WTC11 (cell line): ENCODE measurements at regions not wholly inside any gene's neighbourhood (a gene's known extent, or its start where the extent isn't known, plus 50 kb on each side); places are given as distances from the start of the nearest gene placed in this dataset.

Experiments used
- ATAC-seq: fragments of 200-7000 bp; cut with Tn5 transposase; 2 replicates; pipeline ENCODE4 v1.10.0; 2021; ENCODE audit warnings: mild to moderate bottlenecking, moderate library complexity
- CTCF ChIA-PET: fragments of 300-600 bp; sonication (Branson Sonifier 250); formaldehyde crosslinking; loops from one replicate; lab custom pipeline; 2021; ENCODE audit warnings: antibody characterized with exemption; lab: Charles Lee
- POLR2A ChIA-PET: fragments of 350-600 bp; sonication (Branson Sonifier 250); formaldehyde crosslinking; loops from one replicate; lab custom pipeline; 2021; ENCODE audit warnings: antibody characterized with exemption; lab: Charles Lee
- DNase-seq: peaks from one replicate; pipeline ENCODE4 v3.0.0; 2021; ENCODE audit warnings: low spot score
- H3K27ac Mint-ChIP-seq: 2 replicates; pipeline ENCODE4 v1.8.0; 2021; ENCODE audit warnings: mixed read lengths
- H3K27me3 Mint-ChIP-seq: 2 replicates; pipeline ENCODE4 v1.8.0; 2021; ENCODE audit warnings: low read depth, mild to moderate bottlenecking, moderate library complexity, mixed read lengths
- H3K36me3 Mint-ChIP-seq: 2 replicates; pipeline ENCODE4 v1.8.0; 2021; ENCODE audit warnings: mixed read lengths
- H3K4me1 Mint-ChIP-seq: 2 replicates; pipeline ENCODE4 v1.8.0; 2022; ENCODE audit warnings: mixed read lengths
- H3K4me3 Mint-ChIP-seq: 2 replicates; pipeline ENCODE4 v1.8.0; 2021; ENCODE audit warnings: mild to moderate bottlenecking, moderate library complexity, mixed read lengths
- H3K9me3 Mint-ChIP-seq: 2 replicates; pipeline ENCODE4 v1.8.0; 2021; ENCODE audit warnings: mixed read lengths
- AFF4 ChIP-seq: sonication (generic); formaldehyde crosslinking; IDR thresholded peaks from 2 replicates; pipeline ENCODE4 v1.8.1; 2023; ENCODE audit warnings: mild to moderate bottlenecking, missing genetic modification reagents, borderline replicate concordance
- CBFB ChIP-seq: sonication (generic); formaldehyde crosslinking; IDR thresholded peaks from 2 replicates; pipeline ENCODE4 v1.8.1; 2022; ENCODE audit warnings: mild to moderate bottlenecking, low read depth, missing genetic modification reagents
- E2F4 ChIP-seq: sonication (generic); formaldehyde crosslinking; IDR thresholded peaks from 2 replicates; pipeline ENCODE4 v1.8.1; 2022; ENCODE audit warnings: low read depth, mild to moderate bottlenecking, moderate library complexity, missing genetic modification reagents, borderline replicate concordance
- ELF4 ChIP-seq: sonication (generic); formaldehyde crosslinking; IDR thresholded peaks from 2 replicates; pipeline ENCODE4 v1.8.1; 2022; ENCODE audit warnings: low read depth, mild to moderate bottlenecking, moderate library complexity, missing genetic modification reagents
- ERG ChIP-seq: fragments of 250-450 bp; sonication (Bioruptor Pico); IDR thresholded peaks from 2 replicates; pipeline ENCODE4 v1.8.0; 2021; ENCODE audit warnings: mild to moderate bottlenecking
- FOXJ3 ChIP-seq: sonication (generic); formaldehyde crosslinking; IDR thresholded peaks from 2 replicates; pipeline ENCODE4 v1.9.0; 2021; ENCODE audit warnings: missing genetic modification reagents, mild to moderate bottlenecking, borderline replicate concordance
- NFATC4 ChIP-seq: fragments of 250-450 bp; sonication (Bioruptor Pico); IDR thresholded peaks from 2 replicates; pipeline ENCODE4 v1.9.0; 2021; ENCODE audit warnings: mild to moderate bottlenecking
- NR2C2 ChIP-seq: sonication (generic); formaldehyde crosslinking; IDR thresholded peaks from 2 replicates; pipeline ENCODE4 v1.8.0; 2022; ENCODE audit warnings: mild to moderate bottlenecking, missing genetic modification reagents
- OVOL2 ChIP-seq: fragments of 250-450 bp; sonication (Bioruptor Pico); IDR thresholded peaks from 2 replicates; pipeline ENCODE4 v1.9.0; 2021; ENCODE audit warnings: mild to moderate bottlenecking, borderline replicate concordance
- RORB ChIP-seq: fragments of 250-450 bp; sonication (Bioruptor Pico); IDR thresholded peaks from 2 replicates; pipeline ENCODE4 v1.9.0; 2021; ENCODE audit warnings: mild to moderate bottlenecking
- STAT6 ChIP-seq: sonication (generic); formaldehyde crosslinking; conservative IDR thresholded peaks from 2 replicates; pipeline ENCODE4 v1.8.1; 2023; ENCODE audit warnings: mild to moderate bottlenecking, low read depth, missing genetic modification reagents, moderate library complexity
- USF2 ChIP-seq: sonication (generic); formaldehyde crosslinking; IDR thresholded peaks from 2 replicates; pipeline ENCODE4 v1.8.1; 2023; ENCODE audit warnings: mild to moderate bottlenecking, missing genetic modification reagents, moderate library complexity
- ZNF138 ChIP-seq: sonication (generic); formaldehyde crosslinking; conservative IDR thresholded peaks from 2 replicates; pipeline ENCODE4 v1.8.1; 2022; ENCODE audit warnings: mild to moderate bottlenecking, moderate library complexity, missing genetic modification reagents
- ZNF281 ChIP-seq: sonication (generic); formaldehyde crosslinking; IDR thresholded peaks from 2 replicates; pipeline ENCODE4 v1.8.0; 2023; ENCODE audit warnings: mild to moderate bottlenecking, missing genetic modification reagents
- ZNF425 ChIP-seq: fragments of 250-450 bp; sonication (Bioruptor Pico); conservative IDR thresholded peaks from 2 replicates; pipeline ENCODE4 v1.9.0; 2021; ENCODE audit warnings: mild to moderate bottlenecking
- ZNF671 ChIP-seq: fragments of 250-450 bp; sonication (Bioruptor Pico); IDR thresholded peaks from 2 replicates; pipeline ENCODE4 v1.8.0; 2021; ENCODE audit warnings: mild to moderate bottlenecking
- ZSCAN18 ChIP-seq: fragments of 250-450 bp; sonication (Bioruptor Pico); IDR thresholded peaks from 2 replicates; pipeline ENCODE4 v2.1.2; 2022; ENCODE audit warnings: mild to moderate bottlenecking, moderate library complexity

- TF ChIP-seq ERG (CRISPR knock-in tag) (no peak), OVOL2 (no peak), RORB (no peak), ZNF425 (CRISPR knock-in tag) (no peak), CBFB (CRISPR knock-in tag) (no peak), AFF4 (no peak), ZNF281 (CRISPR knock-in tag) (no peak)
Observed at GRCh38 chr5:115723220-115723619, 93.2 kb downstream of the CDO1 start (continued).

- ChIA-PET CTCF (no interaction called here), POLR2A (no interaction called here)
- Mint-ChIP-seq H3K36me3 (peaks cover 17% of the 10 kb centered on the region), H3K9me3 (peaks cover 25% of the 10 kb centered on the region), H3K4me3 (no peak overlapping the region), H3K4me1 (peaks cover 16% of the 10 kb centered on the region), H3K27me3 (no peaks in the 10 kb centered on the region), H3K27ac (no peak overlapping the region)
- ATAC-seq = no peak
- no peak for DNase-seq
- TF ChIP-seq NFATC4 (no peak), E2F4 (CRISPR knock-in tag) (no peak), NR2C2 (no peak), ZNF138 (CRISPR knock-in tag) (no peak), RORB (no peak), ZSCAN18 (CRISPR knock-in tag) (no peak), ZNF425 (CRISPR knock-in tag) (no peak), STAT6 (CRISPR knock-in tag) (no peak), FOXJ3 (CRISPR knock-in tag) (no peak), ELF4 (CRISPR knock-in tag) (no peak), ZNF671 (CRISPR knock-in tag) (no peak), USF2 (no peak)
Observed at GRCh38 chr5:115720888-115721287, 95.1 kb upstream of the TMED7 start.
